ENCODE measurements at regions not wholly inside any gene's neighbourhood (a gene's known extent, or its start where the extent isn't known, plus 50 kb on each side); places are given as distances from the start of the nearest gene placed in this dataset.

- TF ChIP-seq SUZ12 (IDR thresholded peaks at IDR 0.05; ENCODE audit: low read length): no peak
- TF ChIP-seq BCL11A (IDR thresholded peaks at IDR 0.05; ENCODE audit: low read depth in 2 of 2, low read length in 2 of 2): no peak
- TF ChIP-seq SIN3A (conservative IDR thresholded peaks at IDR 0.05 in 1 of 2, IDR thresholded peaks at IDR 0.05 in 1 of 2; ENCODE audit: low read depth in 1 of 2, low read length in 2 of 2): no peak
- no peak for TF ChIP-seq ATF2 (IDR thresholded peaks at IDR 0.05; ENCODE audit: low read length)
- TF ChIP-seq USF2 (IDR thresholded peaks at IDR 0.05; ENCODE audit: low read length): no peak
- no peak for TF ChIP-seq ZNF274 (IDR thresholded peaks at IDR 0.05; ENCODE audit: borderline replicate concordance, extremely low read depth, low read length)
Observed at GRCh38 chr5:12668564-12668963, 764.3 kb upstream of the CTNND2 start (continued).

Measured in H1 (cell line).